Type B pancreatic cell (in vitro differentiated cells): ENCODE measurements at regions not wholly inside any gene's neighbourhood (a gene's known extent, or its start where the extent isn't known, plus 50 kb on each side); places are given as distances from the start of the nearest gene placed in this dataset.

ENCODE experiments used
- DNase-seq: peaks from one replicate; pipeline ENCODE4 v3.0.0; 2021; ENCODE audit warnings: mixed read lengths; ENCODE audit not compliant: unreplicated experiment; ENCODE audit errors: extremely low spot score
- H3K27ac Mint-ChIP-seq: 2 replicates; pipeline ENCODE4 v1.8.0; 2021; ENCODE audit warnings: mild to moderate bottlenecking, mixed read lengths
- H3K27me3 Mint-ChIP-seq: 2 replicates; pipeline ENCODE4 v1.8.0; 2021; ENCODE audit warnings: mixed read lengths
- H3K36me3 Mint-ChIP-seq: 2 replicates; pipeline ENCODE4 v1.8.0; 2021; ENCODE audit warnings: mixed read lengths
- H3K4me1 Mint-ChIP-seq: one replicate; pipeline ENCODE4 v1.8.0; 2021; ENCODE audit warnings: mixed read lengths; ENCODE audit not compliant: unreplicated experiment
- H3K4me3 Mint-ChIP-seq: 2 replicates; pipeline ENCODE4 v1.8.0; 2021; ENCODE audit warnings: mild to moderate bottlenecking, mixed read lengths
- H3K9me3 Mint-ChIP-seq: 2 replicates; pipeline ENCODE4 v1.8.0; 2021; ENCODE audit warnings: mixed read lengths
- TF ChIP-seq, protein P1 (sequence below): fragments of 200-600 bp; sonication (generic); conservative IDR thresholded peaks from 2 replicates; pipeline ENCODE4 v1.5.0; 2021; ENCODE audit warnings: antibody characterized with exemption, mild to moderate bottlenecking

GRCh38 chr13:72457151-72457550, 270.3 kb downstream of the MZT1 start:
- Mint-ChIP-seq H3K9me3 (peaks cover 5% of the 10 kb centered on the region), H3K4me3 (no peak overlapping the region), H3K27me3 (no peaks in the 10 kb centered on the region), H3K4me1 (peaks cover 12% of the 10 kb centered on the region), H3K36me3 (no peaks in the 10 kb centered on the region), H3K27ac (no peak overlapping the region)
- TF ChIP-seq, protein P1, sequence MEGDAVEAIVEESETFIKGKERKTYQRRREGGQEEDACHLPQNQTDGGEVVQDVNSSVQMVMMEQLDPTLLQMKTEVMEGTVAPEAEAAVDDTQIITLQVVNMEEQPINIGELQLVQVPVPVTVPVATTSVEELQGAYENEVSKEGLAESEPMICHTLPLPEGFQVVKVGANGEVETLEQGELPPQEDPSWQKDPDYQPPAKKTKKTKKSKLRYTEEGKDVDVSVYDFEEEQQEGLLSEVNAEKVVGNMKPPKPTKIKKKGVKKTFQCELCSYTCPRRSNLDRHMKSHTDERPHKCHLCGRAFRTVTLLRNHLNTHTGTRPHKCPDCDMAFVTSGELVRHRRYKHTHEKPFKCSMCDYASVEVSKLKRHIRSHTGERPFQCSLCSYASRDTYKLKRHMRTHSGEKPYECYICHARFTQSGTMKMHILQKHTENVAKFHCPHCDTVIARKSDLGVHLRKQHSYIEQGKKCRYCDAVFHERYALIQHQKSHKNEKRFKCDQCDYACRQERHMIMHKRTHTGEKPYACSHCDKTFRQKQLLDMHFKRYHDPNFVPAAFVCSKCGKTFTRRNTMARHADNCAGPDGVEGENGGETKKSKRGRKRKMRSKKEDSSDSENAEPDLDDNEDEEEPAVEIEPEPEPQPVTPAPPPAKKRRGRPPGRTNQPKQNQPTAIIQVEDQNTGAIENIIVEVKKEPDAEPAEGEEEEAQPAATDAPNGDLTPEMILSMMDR: no peak
- DNase-seq: no peak

DNA sequence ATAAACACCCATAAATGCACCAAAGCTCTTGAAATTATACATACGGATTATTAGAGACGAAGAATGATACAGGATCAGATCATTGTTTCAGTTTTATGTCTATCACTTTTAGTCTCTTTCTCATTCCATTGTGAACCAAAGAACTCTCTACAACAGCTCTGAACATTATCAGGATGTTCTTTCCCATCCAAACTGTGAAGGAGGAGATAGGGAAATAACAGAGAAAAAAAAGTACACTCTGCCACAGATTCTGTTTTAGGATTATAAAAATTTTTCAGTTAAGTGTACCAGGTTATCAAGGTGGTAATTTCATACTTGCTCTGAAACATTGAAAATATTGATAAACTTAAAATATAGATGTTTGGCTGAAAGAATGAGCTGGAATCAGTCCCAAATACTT, 270.9 kb downstream of the MZT1 start:
- Mint-ChIP-seq H3K27ac (no peak overlapping the region), H3K4me1 (peaks cover 12% of the 10 kb centered on the region)

DNA sequence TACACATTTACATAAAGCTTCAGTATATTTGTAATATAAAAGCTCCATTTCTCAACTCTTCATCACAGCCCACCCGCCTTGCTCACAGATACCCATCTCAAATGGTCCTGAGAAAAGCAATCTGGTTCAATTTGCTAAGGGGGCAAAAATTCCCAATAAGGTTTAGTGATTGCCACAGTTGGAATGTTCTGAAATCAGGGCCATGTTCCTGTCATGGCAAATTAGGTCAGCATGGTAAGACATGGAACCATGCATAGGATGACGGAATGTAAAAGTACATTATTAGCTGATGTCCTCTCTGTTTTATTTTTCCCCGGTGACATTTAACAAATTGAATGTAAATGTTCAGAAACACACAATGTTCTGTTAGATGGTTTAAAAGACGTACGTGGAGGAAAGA, 274.3 kb downstream of the MZT1 start:
- Mint-ChIP-seq H3K4me3 (no peak overlapping the region), H3K27ac (no peak overlapping the region), H3K27me3 (no peaks in the 10 kb centered on the region), H3K9me3 (no peaks in the 10 kb centered on the region), H3K36me3 (no peaks in the 10 kb centered on the region), H3K4me1 (no peaks in the 10 kb centered on the region)
- DNase-seq: no peak
- TF ChIP-seq, protein P1: no peak

More for the DNA sequence above, 270.9 kb downstream of the MZT1 start:
- no peaks in the 10 kb centered on the region for H3K36me3 Mint-ChIP-seq
- TF ChIP-seq, protein P1: no peak
- no peak for DNase-seq
- H3K4me3 Mint-ChIP-seq: no peak overlapping the region
- peaks cover 5% of the 10 kb centered on the region for H3K9me3 Mint-ChIP-seq
- H3K27me3 Mint-ChIP-seq: no peaks in the 10 kb centered on the region

- H3K27me3 Mint-ChIP-seq: no peaks in the 10 kb centered on the region
- TF ChIP-seq, protein P1: no peak
- no peak overlapping the region for H3K27ac Mint-ChIP-seq
- H3K9me3 Mint-ChIP-seq: no peaks in the 10 kb centered on the region
- no peak overlapping the region for H3K4me3 Mint-ChIP-seq
- H3K36me3 Mint-ChIP-seq: no peaks in the 10 kb centered on the region
- no peak for DNase-seq
- no peaks in the 10 kb centered on the region for H3K4me1 Mint-ChIP-seq
Measured at GRCh38 chr13:72448082-72448481, 279.3 kb downstream of the MZT1 start.

- no peaks in the 10 kb centered on the region for H3K36me3 Mint-ChIP-seq
- TF ChIP-seq, protein P1: no peak
- H3K4me1 Mint-ChIP-seq: no peaks in the 10 kb centered on the region
- no peak overlapping the region for H3K4me3 Mint-ChIP-seq
- no peak for DNase-seq
- no peaks in the 10 kb centered on the region for H3K9me3 Mint-ChIP-seq
- no peak overlapping the region for H3K27ac Mint-ChIP-seq
- H3K27me3 Mint-ChIP-seq: no peaks in the 10 kb centered on the region
Measured at GRCh38 chr13:72444999-72445398, 282.4 kb downstream of the MZT1 start.

DNA sequence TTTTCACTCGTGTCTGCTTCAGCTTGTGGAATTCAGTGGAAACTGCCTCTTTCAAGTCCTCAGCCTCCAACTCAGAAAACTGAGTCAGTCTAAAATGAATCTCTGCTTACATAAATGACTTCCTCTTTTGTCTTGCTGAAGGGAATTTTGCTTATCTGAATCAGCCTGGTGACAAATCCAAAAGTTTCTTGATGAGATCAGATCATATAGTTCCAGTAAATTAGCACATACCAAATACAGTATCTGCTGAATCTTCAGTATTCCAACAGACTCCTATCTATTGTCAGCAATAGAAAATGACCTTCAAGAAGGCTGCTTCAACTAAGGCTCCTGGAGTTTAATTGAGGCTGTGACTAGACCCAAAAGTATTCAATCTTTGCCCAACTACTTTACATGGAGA, 290.0 kb downstream of the MZT1 start:
- H3K27me3 Mint-ChIP-seq: no peaks in the 10 kb centered on the region
- TF ChIP-seq, protein P1: no peak
- H3K4me1 Mint-ChIP-seq: no peaks in the 10 kb centered on the region
- no peak overlapping the region for H3K4me3 Mint-ChIP-seq
- H3K27ac Mint-ChIP-seq: no peak overlapping the region
- H3K9me3 Mint-ChIP-seq: no peaks in the 10 kb centered on the region
- no peak for DNase-seq
- H3K36me3 Mint-ChIP-seq: no peaks in the 10 kb centered on the region
